Loucy (cell line): ENCODE measurements at regions not wholly inside any gene's neighbourhood (a gene's known extent, or its start where the extent isn't known, plus 50 kb on each side); places are given as distances from the start of the nearest gene placed in this dataset.

Source experiments
- H2AFZ ChIP-seq: fragments of 200-600 bp; sonication (generic); 2 replicates; pipeline ENCODE4 v1.6.0; 2016; ENCODE audit warnings: antibody characterized with exemption, mild to moderate bottlenecking, low read length, moderate library complexity
- H3F3A ChIP-seq: fragments of 200-600 bp; 2 replicates; pipeline ENCODE4 v1.6.0; 2016; ENCODE audit warnings: antibody characterized with exemption, low read depth, mild to moderate bottlenecking
- H3K27me3 ChIP-seq: fragments of 200-600 bp; sonication (generic); 2 replicates; pipeline ENCODE4 v1.6.1; 2014; ENCODE audit warnings: low read length, mild to moderate bottlenecking; ENCODE audit not compliant: insufficient read depth, poor library complexity, severe bottlenecking
- H3K36me3 ChIP-seq: fragments of 200-600 bp; sonication (generic); 2 replicates; pipeline ENCODE4 v1.6.1; 2016; ENCODE audit warnings: low read length; ENCODE audit not compliant: insufficient read depth
- H3K4me1 ChIP-seq: fragments of 200-600 bp; sonication (generic); 2 replicates; pipeline ENCODE4 v1.5.1; 2014; ENCODE audit warnings: low read length, mild to moderate bottlenecking; ENCODE audit not compliant: insufficient read depth, poor library complexity, severe bottlenecking
- H3K4me2 ChIP-seq: fragments of 200-600 bp; sonication (generic); 2 replicates; pipeline ENCODE4 v1.6.0; 2014; ENCODE audit warnings: antibody characterized with exemption, low read length, low read depth, mild to moderate bottlenecking; ENCODE audit not compliant: poor library complexity, severe bottlenecking
- H3K4me3 ChIP-seq: fragments of 200-600 bp; sonication (generic); 2 replicates; pipeline ENCODE4 v1.5.1; 2014; ENCODE audit warnings: low read length, mild to moderate bottlenecking, mixed read lengths; ENCODE audit not compliant: poor library complexity, severe bottlenecking
- H3K79me2 ChIP-seq: fragments of 200-600 bp; sonication (generic); 2 replicates; pipeline ENCODE4 v1.6.1; 2014; ENCODE audit warnings: low read length; ENCODE audit not compliant: insufficient read depth
- H3K9ac ChIP-seq: fragments of 200-600 bp; sonication (generic); 2 replicates; pipeline ENCODE4 v1.6.0; 2014; ENCODE audit warnings: mild to moderate bottlenecking, low read depth, low read length, moderate library complexity; ENCODE audit not compliant: poor library complexity, severe bottlenecking
- H3K9me2 ChIP-seq: fragments of 200-600 bp; sonication (generic); replicated peaks from 2 replicates; pipeline ENCODE4 v1.6.1; 2016; ENCODE audit warnings: low read depth, low read length, mixed read lengths
- H3K9me3 ChIP-seq: fragments of 200-600 bp; sonication (generic); 2 replicates; pipeline ENCODE4 v1.6.1; 2014; ENCODE audit warnings: mild to moderate bottlenecking, antibody characterized with exemption, low read length, low read depth; ENCODE audit not compliant: insufficient read depth
- H4K20me1 ChIP-seq: fragments of 200-600 bp; sonication (generic); 2 replicates; pipeline ENCODE4 v1.6.0; 2014; ENCODE audit warnings: antibody characterized with exemption, low read length, mild to moderate bottlenecking; ENCODE audit not compliant: insufficient read depth, poor library complexity, severe bottlenecking
- CTCF ChIP-seq: fragments of 200-600 bp; sonication (generic); conservative IDR thresholded peaks from 2 replicates; pipeline ENCODE4 v1.5.1; 2014; ENCODE audit warnings: mild to moderate bottlenecking, antibody characterized with exemption, low read length
- EZH2phosphoT487 ChIP-seq: fragments of 200-600 bp; IDR thresholded peaks from 2 replicates; pipeline ENCODE4 v1.6.1; 2018; ENCODE audit warnings: antibody characterized with exemption, mild to moderate bottlenecking, moderate library complexity, borderline replicate concordance

DNA sequence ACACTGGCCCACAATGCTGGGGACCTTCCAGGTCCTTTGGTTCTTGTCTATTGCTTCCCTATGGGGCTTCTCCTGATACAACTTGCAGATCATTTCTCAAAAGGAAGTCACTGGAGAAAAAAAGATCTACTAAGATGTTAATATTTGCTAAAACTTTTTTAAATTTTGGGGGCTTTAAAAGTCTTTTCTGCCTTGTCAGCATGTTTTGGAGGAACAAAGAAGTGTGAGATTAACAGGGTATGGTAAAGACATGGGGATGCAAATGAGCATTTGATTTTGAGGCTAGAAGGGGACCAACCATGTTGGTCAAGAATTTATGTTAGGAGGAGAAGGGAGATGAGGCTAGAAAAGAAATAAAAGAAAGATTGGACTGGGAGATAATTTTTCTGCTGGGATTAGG lies 515.4 kb downstream of the HTR7 start:
- H3K9ac ChIP-seq = no peak overlapping the region
- H4K20me1 ChIP-seq = no peaks in the 10 kb centered on the region
- no peaks in the 10 kb centered on the region for H3F3A ChIP-seq
- no peaks in the 10 kb centered on the region for H3K9me2 ChIP-seq
- H2AFZ ChIP-seq = no peak overlapping the region
- H3K4me3 ChIP-seq = no peak overlapping the region
- no peaks in the 10 kb centered on the region for H3K27me3 ChIP-seq
- no peaks in the 10 kb centered on the region for H3K36me3 ChIP-seq
- H3K9me3 ChIP-seq = no peaks in the 10 kb centered on the region
- TF ChIP-seq CTCF (no peak), EZH2phosphoT487 (no peak)
- H3K4me2 ChIP-seq = no peak overlapping the region
- no peaks in the 10 kb centered on the region for H3K4me1 ChIP-seq
- no peaks in the 10 kb centered on the region for H3K79me2 ChIP-seq

DNA sequence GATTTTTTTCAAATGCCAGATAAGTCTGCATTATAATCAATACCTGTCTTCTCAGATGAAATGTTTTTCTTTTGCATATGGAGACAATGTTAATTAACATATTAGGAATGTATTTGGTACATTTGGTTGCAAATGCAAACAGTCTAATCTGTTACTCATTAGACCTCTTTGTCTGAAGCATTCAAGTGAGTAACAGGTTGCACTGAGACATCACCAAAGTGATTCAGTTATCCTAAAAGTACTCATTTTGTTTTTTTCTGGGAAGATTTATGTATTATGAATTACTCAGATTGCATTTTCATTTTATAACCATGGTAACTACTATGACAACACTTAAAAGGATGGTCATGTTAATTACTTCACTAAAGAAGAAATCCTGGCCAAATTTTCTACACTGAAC lies 513.6 kb downstream of the HTR7 start:
- H3K9me3 ChIP-seq = no peaks in the 10 kb centered on the region
- H3K27me3 ChIP-seq = no peaks in the 10 kb centered on the region
- H3K4me2 ChIP-seq = no peak overlapping the region
- no peak overlapping the region for H2AFZ ChIP-seq
- no peak overlapping the region for H3K4me3 ChIP-seq
- TF ChIP-seq CTCF (no peak), EZH2phosphoT487 (no peak)
- H3K9me2 ChIP-seq = no peaks in the 10 kb centered on the region
- no peaks in the 10 kb centered on the region for H3K36me3 ChIP-seq
- no peaks in the 10 kb centered on the region for H3K4me1 ChIP-seq
- H3K9ac ChIP-seq = no peak overlapping the region
- H3F3A ChIP-seq = no peaks in the 10 kb centered on the region
- no peaks in the 10 kb centered on the region for H3K79me2 ChIP-seq
- no peaks in the 10 kb centered on the region for H4K20me1 ChIP-seq

DNA sequence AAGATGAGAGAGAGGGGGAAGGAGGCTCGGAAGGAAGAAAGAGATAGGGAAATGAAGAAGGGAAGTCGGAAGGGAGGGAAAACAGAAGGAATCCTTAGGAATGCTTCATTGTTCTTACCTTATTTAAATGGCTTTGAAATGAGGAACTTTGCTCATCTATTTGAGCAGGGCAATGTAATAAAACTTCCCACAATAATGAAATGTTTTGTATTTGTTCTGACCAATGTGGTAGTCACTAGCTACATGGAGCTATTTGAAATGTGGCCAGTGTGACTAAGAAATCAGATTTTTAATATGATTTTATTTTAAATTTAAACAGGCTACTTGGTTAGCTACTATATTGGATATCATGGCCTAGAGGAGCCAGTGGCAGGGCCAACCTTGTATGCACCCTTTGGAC lies 510.6 kb downstream of the HTR7 start:
- Histone ChIP-seq H3K9me3 (no peaks in the 10 kb centered on the region), H3F3A (no peaks in the 10 kb centered on the region), H2AFZ (no peak overlapping the region), H3K79me2 (no peaks in the 10 kb centered on the region), H3K9ac (no peak overlapping the region), H3K9me2 (no peaks in the 10 kb centered on the region), H3K36me3 (no peaks in the 10 kb centered on the region), H3K4me3 (no peak overlapping the region), H4K20me1 (no peaks in the 10 kb centered on the region), H3K4me2 (no peak overlapping the region), H3K4me1 (no peaks in the 10 kb centered on the region), H3K27me3 (no peaks in the 10 kb centered on the region)
- TF ChIP-seq CTCF = no peak
- TF ChIP-seq EZH2phosphoT487 = no peak
